GM18868 (cell line): ENCODE measurements at regions not wholly inside any gene's neighbourhood (a gene's known extent, or its start where the extent isn't known, plus 50 kb on each side); places are given as distances from the start of the nearest gene placed in this dataset.
"Not testable (repeated sequence)": the region's sequence is repeated elsewhere in the genome, so short reads cannot be mapped to it uniquely, and the experiment has no call there.

Experiments
- ATAC-seq: cut with Tn5 transposase; IDR thresholded peaks from one replicate; pipeline ENCODE4 v1.9.1; 2021; ENCODE audit warnings: mild to moderate bottlenecking, moderate library complexity; ENCODE audit not compliant: unreplicated experiment

DNA sequence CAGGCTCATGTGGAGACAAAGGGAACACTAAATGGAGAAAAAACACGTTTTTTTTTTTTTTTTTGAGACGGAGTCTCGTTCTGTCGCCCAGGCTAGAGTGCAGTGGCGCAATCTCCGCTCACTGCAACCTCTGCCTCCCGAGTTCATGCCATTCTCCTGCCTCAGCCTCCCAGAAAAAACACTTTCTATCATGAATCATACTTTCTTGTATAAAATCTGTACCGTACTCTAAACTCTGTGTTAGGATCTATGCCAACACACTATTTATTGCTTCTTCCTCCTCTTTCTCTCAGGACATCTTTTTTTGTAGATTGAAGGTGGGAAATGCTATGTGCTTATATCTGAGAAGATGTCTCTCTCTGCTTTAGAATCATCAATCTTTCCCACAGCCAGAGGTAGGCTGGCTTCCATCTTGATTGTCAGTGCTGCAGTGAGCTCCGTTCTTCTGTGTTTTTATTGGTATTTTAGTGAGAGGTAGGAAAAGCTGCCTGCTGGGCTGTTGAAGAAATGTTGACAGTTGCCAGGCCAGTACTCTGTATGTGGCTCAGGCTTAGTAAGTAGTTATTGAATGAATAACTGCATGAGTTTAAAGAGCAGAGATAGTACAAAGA, 101.1 kb downstream of the GPR85 start:
- ATAC-seq: no peak

- ATAC-seq: peak; percentile 72
These were observed 104.1 kb downstream of the GPR85 start for GRCh38 chr7:112982441-112983063.

- peak; percentile 21 for ATAC-seq
These were observed 104.7 kb downstream of the GPR85 start for GRCh38 chr7:112981966-112982365.

DNA sequence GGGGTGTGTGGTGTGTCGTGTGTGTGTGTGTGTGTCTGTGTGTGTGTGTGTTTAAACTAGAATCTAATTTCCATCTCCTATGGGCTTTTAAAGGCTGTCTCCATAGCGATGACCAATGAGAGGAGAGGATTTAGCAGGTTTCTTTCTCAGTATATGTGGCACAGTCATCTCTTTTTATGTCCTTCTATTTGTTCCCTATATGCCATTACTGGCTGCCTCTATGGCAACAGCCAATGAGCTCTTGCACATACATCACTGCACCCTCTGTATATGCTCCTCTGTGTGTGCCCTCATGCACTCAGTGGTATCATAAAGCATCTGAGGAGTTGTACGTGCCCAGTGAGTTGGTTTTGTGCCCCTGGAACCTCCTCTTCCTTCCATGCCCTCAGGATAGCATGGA, 107.6 kb downstream of the GPR85 start:
- ATAC-seq: not testable (repeated sequence)

DNA sequence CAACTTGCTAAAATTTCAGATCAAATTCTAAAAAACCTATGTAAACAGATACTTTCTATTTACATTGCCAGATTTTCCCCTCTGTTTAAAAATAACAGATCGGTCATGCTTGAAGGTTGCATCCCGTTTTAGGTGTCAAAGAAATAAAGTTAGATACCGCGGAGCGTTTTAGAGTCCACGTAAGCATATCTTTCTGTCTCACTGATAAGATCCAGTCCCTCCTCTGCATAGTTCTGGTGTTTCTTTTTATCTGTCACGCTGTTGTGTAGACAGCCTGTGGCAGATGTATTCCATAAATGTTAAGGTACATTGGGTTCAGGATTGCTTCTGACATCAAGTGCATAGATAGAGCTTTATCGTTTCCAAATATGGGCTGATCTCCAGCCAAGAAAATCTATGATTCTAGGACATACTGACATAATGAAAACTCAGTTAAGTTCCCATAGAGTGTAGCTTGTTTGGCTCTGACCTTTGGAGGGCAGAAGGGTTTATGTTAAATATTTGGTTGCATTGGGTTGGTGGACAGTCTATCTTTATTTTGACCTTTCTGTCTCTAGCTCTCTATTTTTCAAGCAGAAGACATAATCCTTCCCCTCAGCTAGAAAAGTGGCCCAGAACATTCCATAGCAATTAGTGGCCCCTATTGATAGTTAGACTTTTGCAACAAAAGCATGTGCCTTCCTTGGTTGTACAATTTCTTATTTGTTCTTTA, 109.2 kb downstream of the GPR85 start:
- peak; percentile 55 for ATAC-seq

GRCh38 chr7:112970771-112971170, 115.9 kb downstream of the GPR85 start:
- peak; percentile 86 for ATAC-seq

- ATAC-seq: no peak
These were observed 116.7 kb downstream of the GPR85 start for GRCh38 chr7:112969946-112970345.

GRCh38 chr7:112965506-112965905, 121.1 kb downstream of the GPR85 start:
- no peak for ATAC-seq

GRCh38 chr7:112963634-112964033, 123.0 kb downstream of the GPR85 start:
- peak; percentile 74 for ATAC-seq

DNA sequence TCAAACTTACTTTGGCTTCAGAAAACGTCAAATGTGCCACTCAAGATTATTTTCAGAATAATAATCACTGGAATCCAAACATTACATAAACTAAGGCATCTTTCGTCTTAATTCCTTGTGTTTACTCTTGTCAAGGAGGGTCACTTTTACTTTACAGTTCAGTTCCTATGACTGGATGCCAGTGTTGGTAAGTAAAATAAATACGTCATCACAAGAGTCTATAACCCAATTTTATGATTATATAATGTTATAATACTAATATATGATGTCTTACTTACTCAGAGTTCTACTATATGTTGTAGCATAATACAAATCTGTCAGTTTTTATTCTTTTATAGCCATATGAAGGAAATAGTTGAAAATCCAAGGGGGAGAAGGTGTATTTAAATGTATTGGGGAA, 123.8 kb downstream of the GPR85 start:
- ATAC-seq: no peak

GRCh38 chr7:112959276-112959675, 127.4 kb downstream of the GPR85 start:
- no peak for ATAC-seq

DNA sequence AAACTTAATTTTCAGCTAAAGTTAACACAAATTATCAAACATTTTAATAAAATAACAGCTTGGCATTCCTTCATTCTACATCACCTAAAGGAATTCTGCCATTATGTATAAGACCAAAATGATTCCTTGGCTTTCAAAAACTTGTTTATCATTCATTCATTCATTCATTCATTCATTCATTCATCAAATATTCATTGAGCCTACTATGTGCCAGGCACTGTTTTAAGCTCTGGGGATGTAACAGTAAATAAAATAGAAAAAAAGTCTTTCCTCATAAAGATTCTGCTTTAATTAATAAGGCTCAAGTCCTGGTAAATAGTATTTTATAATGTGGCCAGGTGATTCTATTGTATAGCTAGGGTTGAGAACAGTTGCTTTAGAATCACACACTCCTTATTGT, 127.9 kb downstream of the GPR85 start:
- no peak for ATAC-seq

DNA sequence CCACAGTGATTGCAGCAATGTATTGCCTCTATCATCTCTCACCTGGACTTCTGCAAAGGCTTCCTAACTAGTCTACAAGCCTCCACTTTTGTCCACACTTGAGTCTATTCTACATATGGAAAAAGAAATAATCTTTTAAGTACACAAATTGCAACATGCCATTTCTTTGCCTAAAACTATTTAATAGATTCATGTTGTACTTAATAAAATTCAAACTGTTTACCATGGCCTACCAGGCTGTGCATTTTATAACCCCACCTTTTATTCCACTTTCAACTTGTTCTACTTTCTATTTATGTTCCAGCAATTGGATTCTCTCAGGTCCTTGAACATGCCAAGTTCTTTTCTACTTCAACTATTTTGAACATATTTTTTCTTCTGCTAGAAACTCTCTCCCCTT, 128.7 kb downstream of the GPR85 start:
- ATAC-seq: no peak

GRCh38 chr7:112953031-112953430, 133.6 kb downstream of the GPR85 start:
- ATAC-seq: not testable (repeated sequence)

DNA sequence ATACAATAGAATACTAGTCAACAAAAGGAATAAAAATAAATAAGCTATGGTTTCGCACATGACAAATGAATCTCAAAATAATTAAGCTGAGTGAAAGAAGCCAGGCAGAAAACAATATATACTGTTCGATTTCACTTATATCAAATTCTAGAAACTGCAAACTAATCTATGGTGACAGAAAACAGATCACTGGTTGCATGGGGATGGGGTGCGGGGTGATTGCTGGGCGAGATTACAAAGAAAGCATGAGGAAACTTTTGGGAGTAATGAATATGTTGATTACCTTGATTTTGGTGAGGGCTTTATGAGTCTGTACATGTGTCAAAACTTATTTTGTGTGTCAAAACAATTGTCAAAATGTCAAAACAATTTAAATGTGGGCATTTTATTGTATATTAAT, 135.6 kb downstream of the GPR85 start:
- no peak for ATAC-seq

DNA sequence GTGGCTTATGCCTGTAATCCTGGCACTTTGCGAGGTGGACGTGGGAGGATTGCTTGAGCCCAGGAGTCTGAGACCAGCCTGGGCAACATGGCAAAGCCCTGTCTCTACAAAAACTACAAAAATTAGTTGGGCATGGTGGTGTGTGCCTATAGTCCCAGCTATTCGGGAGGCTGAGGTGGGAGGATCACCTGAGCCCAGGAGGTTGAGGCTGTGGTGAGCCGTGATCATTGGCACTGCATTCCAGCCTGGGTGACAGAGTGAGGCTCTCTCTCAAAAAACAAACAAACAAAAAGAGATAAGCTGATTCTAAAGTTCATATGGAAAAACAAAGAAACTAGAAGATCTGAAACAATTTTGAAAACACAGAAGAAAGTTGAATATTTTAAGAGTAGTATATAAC, 136.9 kb downstream of the GPR85 start:
- ATAC-seq: not testable (repeated sequence)

- no peak for ATAC-seq
These were observed 140.3 kb downstream of the GPR85 start for GRCh38 chr7:112946350-112946749.

GRCh38 chr7:112945046-112945445, 141.6 kb downstream of the GPR85 start:
- ATAC-seq: no peak

- ATAC-seq: no peak
These were observed 143.6 kb downstream of the GPR85 start for GRCh38 chr7:112942981-112943380.

DNA sequence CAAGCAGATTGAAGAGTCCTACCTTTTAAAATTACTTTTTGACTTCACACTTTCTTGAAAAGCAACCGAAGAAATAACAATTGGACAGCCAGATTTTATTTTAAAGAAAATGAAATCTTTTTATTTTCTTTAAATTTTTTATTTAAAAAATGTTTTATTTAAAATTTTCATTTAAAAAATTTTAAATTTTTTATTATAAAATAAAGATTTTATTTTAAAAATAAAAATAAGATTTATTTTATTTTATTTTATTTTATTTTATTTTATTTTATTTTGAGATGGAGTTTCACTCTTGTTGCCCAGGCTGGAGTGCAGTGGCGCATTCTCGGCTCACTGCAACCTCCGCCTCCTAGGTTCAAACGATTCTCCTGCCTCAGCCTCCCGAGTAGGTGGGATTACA, 144.5 kb downstream of the GPR85 start:
- not testable (repeated sequence) for ATAC-seq

DNA sequence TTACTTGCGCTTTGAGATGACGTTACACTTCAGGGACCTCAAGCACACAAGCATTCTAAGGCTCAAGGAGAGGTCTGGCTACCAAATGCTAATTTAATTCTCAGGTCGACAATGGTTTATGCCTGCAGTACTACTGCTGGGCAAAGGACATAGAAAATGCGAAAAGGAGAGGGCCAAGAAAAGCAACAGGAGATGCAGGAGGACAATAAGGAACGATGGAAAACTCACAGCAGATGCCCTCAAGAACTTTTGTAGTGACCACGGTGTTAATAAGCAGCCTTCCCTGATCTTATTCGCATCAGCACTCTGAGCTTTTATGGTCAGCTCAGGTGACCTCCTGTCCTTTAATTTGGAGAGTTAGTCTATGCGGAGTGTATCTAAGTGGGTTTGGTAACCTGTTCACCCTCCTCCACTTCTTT, 146.3 kb downstream of the GPR85 start:
- peak; percentile 35 for ATAC-seq
